ENCODE measurements at regions not wholly inside any gene's neighbourhood (a gene's known extent, or its start where the extent isn't known, plus 50 kb on each side); places are given as distances from the start of the nearest gene placed in this dataset.
"Not testable (repeated sequence)": the region's sequence is repeated elsewhere in the genome, so short reads cannot be mapped to it uniquely, and the experiment has no call there.

DNA sequence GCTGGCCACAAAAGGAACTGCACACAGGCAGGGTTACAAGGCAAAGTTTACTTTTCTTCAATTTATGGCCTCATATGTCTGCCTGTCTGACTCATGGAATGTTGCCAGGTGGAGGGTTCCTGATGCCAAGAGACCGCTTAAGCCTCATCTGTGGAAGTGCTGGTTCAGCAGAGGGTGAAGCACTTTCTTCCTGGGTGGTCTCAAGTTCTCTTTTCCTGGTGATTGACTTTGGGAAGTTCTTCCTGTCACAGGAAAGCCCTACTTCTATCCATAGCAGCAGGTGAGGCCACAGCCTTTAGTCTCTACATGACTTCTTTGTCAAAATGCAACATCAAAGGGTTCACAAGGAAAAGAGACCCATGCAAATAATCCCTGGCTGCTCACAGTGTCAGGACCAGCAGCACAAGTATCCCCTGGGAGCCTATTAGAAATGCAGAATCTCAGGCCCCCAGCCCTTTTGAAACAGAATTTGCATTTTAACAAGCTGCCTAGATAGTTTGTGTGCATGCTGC is 81.4 kb upstream of the IGFBP7 start:
- DNase-seq, result peak in 2 of 58 donors; percentile 4 to 5

GRCh38 chr4:57190601-57191481 is 80.7 kb upstream of the IGFBP7 start:
- DNase-seq, result peak in 2 of 58 donors; percentile 2 to 6

DNA sequence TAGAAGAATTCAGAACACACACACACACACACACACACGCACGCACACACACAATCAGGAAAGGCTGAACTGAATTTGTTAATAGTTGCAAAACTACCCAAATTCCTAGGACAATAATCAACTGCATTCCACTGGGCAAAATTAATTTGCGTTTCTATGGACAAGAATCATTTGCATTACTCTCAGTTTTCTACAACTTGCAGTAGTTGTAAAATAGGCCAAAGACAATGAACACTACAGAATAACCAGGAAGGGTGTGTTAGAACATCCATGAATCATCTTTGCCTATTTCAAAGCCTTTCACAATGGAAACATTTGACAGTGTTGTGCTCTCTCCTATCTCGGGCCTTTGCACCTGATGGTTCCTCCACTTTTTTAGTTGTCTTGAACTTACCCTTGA is 77.1 kb upstream of the IGFBP7 start:
- DNase-seq, result no peak

GRCh38 chr4:57184378-57185029 is 74.3 kb upstream of the IGFBP7 start:
- DNase-seq, result peak in 27 of 58 donors; percentile 2 to 56 (median 11)

DNA sequence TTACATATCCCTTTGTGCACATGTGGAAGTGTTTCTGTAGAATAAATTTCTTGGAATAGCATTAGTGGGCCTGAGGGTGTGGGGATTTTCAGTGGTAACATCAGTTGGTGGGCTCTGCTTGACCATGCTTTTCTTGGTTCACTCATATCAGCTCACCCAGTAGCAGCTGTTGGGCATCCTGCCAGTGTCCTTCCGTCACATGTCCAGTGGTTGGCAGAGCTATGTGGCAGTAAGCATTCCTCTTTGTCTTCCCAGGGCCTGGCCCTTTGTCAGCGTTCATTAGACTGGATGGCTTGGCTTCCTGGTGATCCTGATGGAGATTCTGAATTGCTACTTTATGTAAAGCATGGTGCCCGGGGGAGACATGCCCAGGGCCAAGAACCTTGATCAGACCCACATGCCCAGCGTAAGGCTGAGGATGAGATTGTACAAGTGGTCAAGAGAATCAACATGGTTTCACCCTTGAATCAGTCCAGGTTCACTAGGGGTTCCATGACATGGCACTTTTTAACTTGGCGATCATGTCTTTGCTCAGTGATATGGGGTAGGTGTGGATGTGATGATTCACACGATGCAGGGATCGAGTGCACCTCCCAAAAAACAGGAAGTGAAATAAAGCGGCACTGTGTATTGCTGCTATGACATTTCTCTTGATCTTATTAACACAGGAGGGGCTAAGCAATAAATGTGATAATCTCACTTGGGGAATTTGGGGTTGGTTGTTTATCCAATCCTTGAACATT is 72.1 kb upstream of the IGFBP7 start:
- DNase-seq, result peak in 54 of 58 donors; percentile 11 to 98 (median 76)

DNA sequence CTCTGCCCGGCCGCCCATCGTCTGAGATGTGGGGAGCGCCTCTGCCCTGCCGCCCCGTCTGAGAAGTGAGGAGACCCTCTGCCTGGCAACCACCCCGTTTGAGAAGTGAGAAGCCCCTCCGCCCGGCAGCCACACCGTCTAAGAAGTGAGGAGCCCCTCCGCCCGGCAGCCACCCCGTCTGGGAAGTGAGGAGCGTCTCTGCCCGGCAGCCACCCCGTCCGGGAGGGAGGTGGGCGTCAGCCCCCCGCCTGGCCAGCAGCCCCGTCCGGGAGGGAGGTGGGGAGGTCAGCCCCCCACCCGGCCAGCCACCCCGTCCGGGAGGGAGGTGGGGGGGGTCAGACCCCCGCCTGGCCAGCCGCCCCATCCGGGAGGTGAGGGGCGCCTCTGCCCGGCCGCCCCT is 63.0 kb upstream of the IGFBP7 start:
- DNase-seq, result not testable (repeated sequence)

DNA sequence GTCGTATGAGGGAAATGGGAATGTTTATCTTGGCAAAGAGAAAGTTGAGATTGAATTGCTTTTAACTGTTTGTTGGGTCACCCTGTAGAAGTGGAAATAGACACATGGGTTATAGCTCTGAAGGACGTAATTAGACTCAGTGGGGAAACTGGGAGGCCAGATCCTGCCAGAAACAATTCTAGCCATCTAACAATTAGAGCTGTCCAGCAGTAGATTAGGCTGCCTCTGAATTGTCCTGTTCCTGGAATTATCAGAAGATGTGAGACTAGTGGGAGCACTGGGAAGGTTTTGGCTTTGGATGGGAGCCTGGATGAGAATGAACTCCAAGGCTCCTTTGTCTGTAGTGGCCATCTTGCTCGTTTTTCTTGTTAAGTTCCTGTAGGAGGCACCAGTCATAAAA is 61.9 kb upstream of the IGFBP7 start:
- no peak for DNase-seq

GRCh38 chr4:57168982-57169381 is 58.8 kb upstream of the IGFBP7 start:
- no peak for DNase-seq

GRCh38 chr4:57163530-57164459 is 53.6 kb upstream of the IGFBP7 start:
- peak; percentile 15 to 86 (median 73) for DNase-seq

DNA sequence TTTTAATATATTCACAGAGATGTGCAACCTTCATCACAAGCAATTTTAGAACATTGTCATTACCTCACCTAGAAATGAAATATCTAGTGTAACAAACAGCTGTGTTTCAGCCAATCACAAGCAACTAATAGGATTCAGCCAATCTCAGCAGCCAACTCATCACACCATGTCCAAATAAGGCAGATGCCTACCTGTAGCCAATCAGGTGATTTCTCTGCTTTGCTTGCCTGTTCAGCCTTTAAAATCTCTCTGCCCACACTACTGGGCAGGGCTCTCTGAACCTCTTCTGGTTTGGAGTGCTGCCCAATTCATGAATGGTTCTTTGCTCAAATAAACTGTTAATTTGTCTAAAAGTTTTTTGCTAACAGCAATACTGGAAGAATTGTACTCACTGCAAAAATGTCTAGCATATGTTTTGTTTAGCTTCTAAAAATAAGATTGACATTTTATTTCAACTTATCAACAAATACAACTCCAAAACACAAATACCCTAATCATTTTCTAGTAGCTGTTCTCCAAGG is 52.4 kb upstream of the IGFBP7 start:
- DNase-seq, result no peak

Data from anterior cingulate cortex (tissue), 58 donors.